ENCODE measurements at regions not wholly inside any gene's neighbourhood (a gene's known extent, or its start where the extent isn't known, plus 50 kb on each side); places are given as distances from the start of the nearest gene placed in this dataset.
"Not testable (repeated sequence)": the region's sequence is repeated elsewhere in the genome, so short reads cannot be mapped to it uniquely, and the experiment has no call there.

GRCh38 chr9:65426231-65426630 lies 141.2 kb upstream of the FOXD4L5 start:
- no peaks in the 10 kb centered on the region for H3K36me3 ChIP-seq
- H3K27ac ChIP-seq: no peak overlapping the region
- ATAC-seq (no peak), DNase-seq (no peak)
- no peak overlapping the region for H3K4me3 ChIP-seq
- no peaks in the 10 kb centered on the region for H3K4me1 ChIP-seq
- H3K27me3 ChIP-seq: no peaks in the 10 kb centered on the region
- TF ChIP-seq POLR2A (IDR thresholded peaks at IDR 0.05) (no peak), CTCF (IDR thresholded peaks at IDR 0.05 in 4 of 5, conservative IDR thresholded peaks at IDR 0.05 in 1 of 5) (no peak)
- intact Hi-C loops (cut with DNase I; ENCODE audit: low total_unique reads): no loop called here
- in situ Hi-C loops (cut with MboI; ENCODE audit: low sequenced_read_pairs in 4 of 4): no loop called here
- H3K9me3 ChIP-seq: no peaks in the 10 kb centered on the region

GRCh38 chr9:65425183-65425582 lies 140.2 kb upstream of the FOXD4L5 start:
- H3K9me3 ChIP-seq; H3K4me3 ChIP-seq; in situ Hi-C loops (cut with MboI; ENCODE audit: low sequenced_read_pairs in 4 of 4); intact Hi-C loops (cut with DNase I; ENCODE audit: low total_unique reads); H3K36me3 ChIP-seq; H3K27ac ChIP-seq; H3K27me3 ChIP-seq; DNase-seq; ATAC-seq; H3K4me1 ChIP-seq: not testable (repeated sequence)

GRCh38 chr9:65424437-65424984 lies 139.5 kb upstream of the FOXD4L5 start:
- H3K9me3 ChIP-seq; in situ Hi-C loops (cut with MboI; ENCODE audit: low sequenced_read_pairs in 4 of 4); intact Hi-C loops (cut with DNase I; ENCODE audit: low total_unique reads); H3K36me3 ChIP-seq; H3K4me3 ChIP-seq; ATAC-seq; DNase-seq; H3K27me3 ChIP-seq; H3K27ac ChIP-seq; H3K4me1 ChIP-seq: not testable (repeated sequence)

- H3K27me3 ChIP-seq; ATAC-seq; H3K36me3 ChIP-seq; H3K9me3 ChIP-seq; H3K27ac ChIP-seq; H3K4me3 ChIP-seq; H3K4me1 ChIP-seq; DNase-seq; in situ Hi-C loops (cut with MboI; ENCODE audit: low sequenced_read_pairs in 4 of 4); intact Hi-C loops (cut with DNase I; ENCODE audit: low total_unique reads): not testable (repeated sequence)
Observed at GRCh38 chr9:65423691-65424436, 138.9 kb upstream of the FOXD4L5 start.

GRCh38 chr9:65422966-65423690 lies 138.1 kb upstream of the FOXD4L5 start:
- ATAC-seq; DNase-seq; H3K27me3 ChIP-seq; intact Hi-C loops (cut with DNase I; ENCODE audit: low total_unique reads); H3K4me3 ChIP-seq; H3K9me3 ChIP-seq; H3K4me1 ChIP-seq; H3K27ac ChIP-seq; in situ Hi-C loops (cut with MboI; ENCODE audit: low sequenced_read_pairs in 4 of 4); H3K36me3 ChIP-seq: not testable (repeated sequence)

- intact Hi-C loops (cut with DNase I; ENCODE audit: low total_unique reads); H3K4me3 ChIP-seq; H3K9me3 ChIP-seq; H3K27ac ChIP-seq; in situ Hi-C loops (cut with MboI; ENCODE audit: low sequenced_read_pairs in 4 of 4); H3K4me1 ChIP-seq; DNase-seq; H3K36me3 ChIP-seq; H3K27me3 ChIP-seq; ATAC-seq: not testable (repeated sequence)
Observed at GRCh38 chr9:65421486-65421885, 136.5 kb upstream of the FOXD4L5 start.

DNA sequence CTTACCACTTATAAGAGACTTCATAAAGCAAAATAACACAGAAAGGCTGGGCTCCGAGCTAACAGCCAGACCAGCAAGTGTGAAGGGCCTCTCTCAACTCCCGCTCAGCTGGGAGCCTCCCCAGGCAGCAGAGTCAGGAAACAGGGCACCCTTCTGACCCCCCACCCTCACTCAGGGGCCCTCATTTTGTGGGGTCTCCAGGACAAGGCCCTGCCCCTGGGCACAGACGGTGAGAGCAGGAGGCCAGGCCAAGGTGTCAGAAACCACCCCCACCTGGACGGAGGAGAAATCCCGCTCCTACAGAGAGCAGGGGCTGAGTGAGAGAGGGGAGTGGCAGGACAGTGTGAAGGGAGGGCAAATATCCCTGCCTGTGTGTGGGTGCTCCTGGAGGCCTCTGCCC lies 135.8 kb upstream of the FOXD4L5 start:
- H3K4me3 ChIP-seq: no peak overlapping the region
- ATAC-seq: no peak
- no peaks in the 10 kb centered on the region for H3K36me3 ChIP-seq
- H3K4me1 ChIP-seq: no peaks in the 10 kb centered on the region
- H3K27ac ChIP-seq: no peak overlapping the region
- TF ChIP-seq CTCF (IDR thresholded peaks at IDR 0.05 in 4 of 5, conservative IDR thresholded peaks at IDR 0.05 in 1 of 5): no peak
- no peak for TF ChIP-seq POLR2A (IDR thresholded peaks at IDR 0.05)
- DNase-seq: no peak
- in situ Hi-C loops (cut with MboI; ENCODE audit: low sequenced_read_pairs in 4 of 4) (no loop called here), intact Hi-C loops (cut with DNase I; ENCODE audit: low total_unique reads) (no loop called here)
- no peaks in the 10 kb centered on the region for H3K27me3 ChIP-seq
- no peaks in the 10 kb centered on the region for H3K9me3 ChIP-seq

- not testable (repeated sequence) for ATAC-seq, DNase-seq
Observed at GRCh38 chr9:65418966-65419365, 134.0 kb upstream of the FOXD4L5 start.

GRCh38 chr9:65416948-65417347 lies 131.9 kb upstream of the FOXD4L5 start:
- in situ Hi-C loops (cut with MboI; ENCODE audit: low sequenced_read_pairs in 4 of 4); intact Hi-C loops (cut with DNase I; ENCODE audit: low total_unique reads); ATAC-seq; H3K9me3 ChIP-seq; H3K27me3 ChIP-seq; H3K36me3 ChIP-seq; H3K27ac ChIP-seq; H3K4me3 ChIP-seq; H3K4me1 ChIP-seq; DNase-seq: not testable (repeated sequence)

More at GRCh38 chr9:65418966-65419365, 134.0 kb upstream of the FOXD4L5 start:
- in situ Hi-C loops (cut with MboI; ENCODE audit: low sequenced_read_pairs in 4 of 4); H3K9me3 ChIP-seq; intact Hi-C loops (cut with DNase I; ENCODE audit: low total_unique reads); H3K27me3 ChIP-seq; H3K4me3 ChIP-seq; H3K27ac ChIP-seq; H3K4me1 ChIP-seq; H3K36me3 ChIP-seq: not testable (repeated sequence)

DNA sequence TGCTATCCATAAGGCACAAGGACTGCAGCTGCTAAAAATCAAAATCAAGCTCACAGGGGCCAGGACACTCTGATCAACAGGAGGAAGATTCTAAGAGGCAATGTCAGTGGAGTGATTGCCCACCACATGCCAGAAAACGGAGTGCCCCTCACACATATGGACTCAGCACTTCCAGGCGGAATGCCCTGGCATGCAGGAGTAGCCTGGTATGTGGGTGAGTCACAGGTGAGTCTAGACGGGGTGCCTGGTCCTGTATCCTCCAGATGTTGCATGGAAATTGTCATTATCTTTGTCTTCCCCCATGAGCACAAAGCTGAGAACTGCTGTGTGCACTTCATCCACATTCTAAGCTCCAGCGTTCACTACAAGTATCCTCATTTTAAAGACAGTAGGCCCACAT lies 129.2 kb upstream of the FOXD4L5 start:
- ATAC-seq; H3K27ac ChIP-seq; H3K36me3 ChIP-seq; in situ Hi-C loops (cut with MboI; ENCODE audit: low sequenced_read_pairs in 4 of 4); H3K4me1 ChIP-seq; H3K27me3 ChIP-seq; H3K4me3 ChIP-seq; DNase-seq; intact Hi-C loops (cut with DNase I; ENCODE audit: low total_unique reads); H3K9me3 ChIP-seq: not testable (repeated sequence)

Data from gastrocnemius medialis (tissue), 4 donors.